ENCODE measurements at regions not wholly inside any gene's neighbourhood (a gene's known extent, or its start where the extent isn't known, plus 50 kb on each side); places are given as distances from the start of the nearest gene placed in this dataset.

DNA sequence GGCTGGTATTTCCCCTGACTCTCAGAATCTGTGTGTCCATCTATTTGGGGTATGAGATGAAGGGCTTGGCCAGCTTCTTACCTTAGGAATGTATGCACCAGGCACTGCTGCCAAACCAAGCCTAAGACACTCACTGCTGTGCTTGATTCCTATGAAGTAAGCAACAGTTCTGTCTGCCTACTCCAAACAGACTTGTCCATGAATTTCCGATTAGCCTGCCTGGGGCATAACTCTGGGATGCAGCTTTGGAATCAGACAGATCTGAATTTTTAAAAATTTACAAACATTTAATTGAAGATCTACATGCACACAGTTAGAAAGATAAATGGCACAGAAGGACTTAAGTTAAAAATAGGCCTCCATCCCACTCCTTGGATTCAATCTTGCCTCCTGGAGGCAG is 59.5 kb upstream of the JDP2 start:
- no peak overlapping the region for H3K27ac Mint-ChIP-seq
- TF ChIP-seq, protein P1, sequence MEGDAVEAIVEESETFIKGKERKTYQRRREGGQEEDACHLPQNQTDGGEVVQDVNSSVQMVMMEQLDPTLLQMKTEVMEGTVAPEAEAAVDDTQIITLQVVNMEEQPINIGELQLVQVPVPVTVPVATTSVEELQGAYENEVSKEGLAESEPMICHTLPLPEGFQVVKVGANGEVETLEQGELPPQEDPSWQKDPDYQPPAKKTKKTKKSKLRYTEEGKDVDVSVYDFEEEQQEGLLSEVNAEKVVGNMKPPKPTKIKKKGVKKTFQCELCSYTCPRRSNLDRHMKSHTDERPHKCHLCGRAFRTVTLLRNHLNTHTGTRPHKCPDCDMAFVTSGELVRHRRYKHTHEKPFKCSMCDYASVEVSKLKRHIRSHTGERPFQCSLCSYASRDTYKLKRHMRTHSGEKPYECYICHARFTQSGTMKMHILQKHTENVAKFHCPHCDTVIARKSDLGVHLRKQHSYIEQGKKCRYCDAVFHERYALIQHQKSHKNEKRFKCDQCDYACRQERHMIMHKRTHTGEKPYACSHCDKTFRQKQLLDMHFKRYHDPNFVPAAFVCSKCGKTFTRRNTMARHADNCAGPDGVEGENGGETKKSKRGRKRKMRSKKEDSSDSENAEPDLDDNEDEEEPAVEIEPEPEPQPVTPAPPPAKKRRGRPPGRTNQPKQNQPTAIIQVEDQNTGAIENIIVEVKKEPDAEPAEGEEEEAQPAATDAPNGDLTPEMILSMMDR (IDR thresholded peaks at IDR 0.05): no peak
- no peak for DNase-seq
- WGBS (ENCODE audit: insufficient coverage): 100% methylated on average over 1 of the region's 1 CpG
- H3K4me1 Mint-ChIP-seq: peaks cover 37% of the 10 kb centered on the region
- H3K9ac ChIP-seq (ENCODE audit: insufficient read depth, low read length, poor library complexity, severe bottlenecking): no peak overlapping the region
- H3K36me3 ChIP-seq (replicated peaks in 1 of 2; ENCODE audit: control insufficient read depth in 1 of 2, insufficient read depth in 2 of 2, low read length in 2 of 2): no peaks in the 10 kb centered on the region
- no peaks in the 10 kb centered on the region for H3K79me2 ChIP-seq (ENCODE audit: insufficient read depth, low read length)
- H2AFZ ChIP-seq (ENCODE audit: insufficient read depth, low read depth, low read length, poor library complexity, severe bottlenecking): no peak overlapping the region
- no peaks in the 10 kb centered on the region for H3K9me3 ChIP-seq (replicated peaks in 1 of 2; ENCODE audit: control insufficient read depth in 1 of 2, insufficient read depth in 1 of 2, low read length in 2 of 2)
- no peak overlapping the region for H3K27ac ChIP-seq (ENCODE audit: low read depth in 1 of 2, low read length in 2 of 2)
- H3K4me3 ChIP-seq (replicated peaks in 1 of 3; ENCODE audit: low read depth in 2 of 3, low read length in 3 of 3): no peak overlapping the region
- H3K4me1 ChIP-seq (ENCODE audit: control insufficient read depth in 1 of 2, insufficient read depth in 2 of 2, low read length in 2 of 2): peaks cover 23 to 29% of the 10 kb centered on the region in 2 donors
- peaks cover 0 to 2% of the 10 kb centered on the region in 2 donors for H3K36me3 Mint-ChIP-seq
- no peak overlapping the region for H3K4me2 ChIP-seq (replicated peaks; ENCODE audit: extremely low read depth, low read length, poor library complexity, severe bottlenecking)
- no peak overlapping the region for H3K4me3 Mint-ChIP-seq
- H3K27me3 Mint-ChIP-seq (ENCODE audit: low read depth in 3 of 3): peaks cover 2 to 6% (median 2%) of the 10 kb centered on the region in 3 donors
- H4K20me1 ChIP-seq (ENCODE audit: insufficient read depth, low read length): no peaks in the 10 kb centered on the region
- no peaks in the 10 kb centered on the region for H3K9me3 Mint-ChIP-seq
- H3K27me3 ChIP-seq (ENCODE audit: control insufficient read depth in 2 of 2, insufficient read depth in 2 of 2, low read length in 2 of 2): no peaks in the 10 kb centered on the region
- intact Hi-C loops (cut with micrococcal nuclease): no loop called here

DNA sequence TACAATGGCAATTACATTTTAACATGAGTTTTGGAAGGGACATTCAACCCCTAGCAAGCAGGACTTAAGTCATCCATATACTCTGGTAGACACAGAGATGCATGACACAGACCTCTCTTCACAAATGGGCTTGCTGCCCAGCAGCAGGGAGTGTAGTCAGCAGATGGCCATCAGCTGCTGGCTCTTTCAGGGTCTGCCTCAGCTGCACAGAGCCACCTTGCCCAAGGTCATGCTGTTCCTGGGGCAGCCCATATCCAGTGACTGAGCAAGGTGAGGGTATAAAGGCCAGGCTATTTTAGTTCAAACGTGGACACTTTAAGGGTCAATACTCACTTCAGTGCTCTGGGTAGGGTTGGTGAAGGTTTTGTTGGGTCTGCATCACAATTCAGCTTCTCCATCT is 58.3 kb upstream of the JDP2 start:
- H3K4me3 ChIP-seq (replicated peaks in 1 of 3; ENCODE audit: low read depth in 2 of 3, low read length in 3 of 3): no peak overlapping the region
- no peaks in the 10 kb centered on the region for H4K20me1 ChIP-seq (ENCODE audit: insufficient read depth, low read length)
- H3K9me3 ChIP-seq (replicated peaks in 1 of 2; ENCODE audit: control insufficient read depth in 1 of 2, insufficient read depth in 1 of 2, low read length in 2 of 2): no peaks in the 10 kb centered on the region
- peaks cover 32% of the 10 kb centered on the region for H3K4me1 Mint-ChIP-seq
- no peak overlapping the region for H3K9ac ChIP-seq (ENCODE audit: insufficient read depth, low read length, poor library complexity, severe bottlenecking)
- H2AFZ ChIP-seq (ENCODE audit: insufficient read depth, low read depth, low read length, poor library complexity, severe bottlenecking): no peak overlapping the region
- peak overlapping the region in 2 of 7 donors; percentile 56 to 79 for H3K27ac Mint-ChIP-seq
- H3K9me3 Mint-ChIP-seq: no peaks in the 10 kb centered on the region
- WGBS (ENCODE audit: insufficient coverage): no CpG with 5 or more reads among the region's 1 CpG
- intact Hi-C loops (cut with micrococcal nuclease): no loop called here
- H3K36me3 Mint-ChIP-seq: peaks cover 0 to 2% of the 10 kb centered on the region in 2 donors
- peaks cover 23 to 29% of the 10 kb centered on the region in 2 donors for H3K4me1 ChIP-seq (ENCODE audit: control insufficient read depth in 1 of 2, insufficient read depth in 2 of 2, low read length in 2 of 2)
- H3K79me2 ChIP-seq (ENCODE audit: insufficient read depth, low read length): no peaks in the 10 kb centered on the region
- H3K27me3 ChIP-seq (ENCODE audit: control insufficient read depth in 2 of 2, insufficient read depth in 2 of 2, low read length in 2 of 2): no peaks in the 10 kb centered on the region
- no peak overlapping the region for H3K4me3 Mint-ChIP-seq
- no peak for DNase-seq
- H3K27me3 Mint-ChIP-seq (ENCODE audit: low read depth in 3 of 3): peaks cover 0 to 6% (median 0%) of the 10 kb centered on the region in 3 donors
- peak overlapping the region in 1 of 2 donors; percentile 48 for H3K27ac ChIP-seq (ENCODE audit: low read depth in 1 of 2, low read length in 2 of 2)
- H3K36me3 ChIP-seq (replicated peaks in 1 of 2; ENCODE audit: control insufficient read depth in 1 of 2, insufficient read depth in 2 of 2, low read length in 2 of 2): no peaks in the 10 kb centered on the region
- H3K4me2 ChIP-seq (replicated peaks; ENCODE audit: extremely low read depth, low read length, poor library complexity, severe bottlenecking): no peak overlapping the region
- TF ChIP-seq, protein P1 (IDR thresholded peaks at IDR 0.05): no peak
